Stimulated activated CD8-positive, alpha-beta memory T cell treated with anti-CD3 and anti-CD28 coated beads, Interleukin-2, amount 100 ng/mL, for 48 hours (primary cell): ENCODE measurements at regions not wholly inside any gene's neighbourhood (a gene's known extent, or its start where the extent isn't known, plus 50 kb on each side); places are given as distances from the start of the nearest gene placed in this dataset.

Source experiments
- DNase-seq, 2 donors: peaks; one replicate each; pipeline ENCODE4 v3.0.0-alpha.2; 2020; ENCODE audit warnings: low read depth in 2 of 2

- no peak for DNase-seq
Measured at GRCh38 chr5:93275376-93275775, 305.6 kb downstream of the NR2F1-AS1 start.

GRCh38 chr5:93274291-93274690 is 306.7 kb downstream of the NR2F1-AS1 start:
- DNase-seq = no peak

- no peak for DNase-seq
Measured at GRCh38 chr5:93273176-93273575, 307.8 kb downstream of the NR2F1-AS1 start.

- no peak for DNase-seq
Measured at GRCh38 chr5:93272108-93272507, 308.9 kb downstream of the NR2F1-AS1 start.

- DNase-seq = no peak
Measured at GRCh38 chr5:93267736-93268135, 313.3 kb downstream of the NR2F1-AS1 start.

GRCh38 chr5:93267276-93267675 is 313.7 kb downstream of the NR2F1-AS1 start:
- no peak for DNase-seq

- DNase-seq = no peak
Measured at GRCh38 chr5:93257616-93258015, 323.4 kb downstream of the NR2F1-AS1 start.

GRCh38 chr5:93255796-93256195 is 325.2 kb downstream of the NR2F1-AS1 start:
- DNase-seq = no peak

- no peak for DNase-seq
Measured at GRCh38 chr5:93252165-93252564, 328.9 kb downstream of the NR2F1-AS1 start.

- no peak for DNase-seq
Measured at GRCh38 chr5:93251347-93251746, 329.7 kb downstream of the NR2F1-AS1 start.

GRCh38 chr5:93250424-93250823 is 330.6 kb downstream of the NR2F1-AS1 start:
- no peak for DNase-seq

GRCh38 chr5:93249651-93250289 is 331.2 kb downstream of the NR2F1-AS1 start:
- no peak for DNase-seq

GRCh38 chr5:93247105-93247504 is 333.9 kb downstream of the NR2F1-AS1 start:
- no peak for DNase-seq

- DNase-seq = no peak
Measured at GRCh38 chr5:93246090-93246855, 334.7 kb downstream of the NR2F1-AS1 start.

- DNase-seq = no peak
Measured at GRCh38 chr5:93245226-93245625, 335.8 kb downstream of the NR2F1-AS1 start.

GRCh38 chr5:93243481-93243880 is 337.5 kb downstream of the NR2F1-AS1 start:
- no peak for DNase-seq

- DNase-seq = no peak
Measured at GRCh38 chr5:93240228-93240834, 340.7 kb downstream of the NR2F1-AS1 start.

- no peak for DNase-seq
Measured at GRCh38 chr5:93236807-93237421, 344.1 kb downstream of the NR2F1-AS1 start.

- no peak for DNase-seq
Measured at GRCh38 chr5:93235761-93236160, 345.3 kb downstream of the NR2F1-AS1 start.

- DNase-seq = no peak
Measured at GRCh38 chr5:93226202-93226735, 354.8 kb downstream of the NR2F1-AS1 start.

- DNase-seq = no peak
Measured at GRCh38 chr5:93225748-93226147, 355.3 kb downstream of the NR2F1-AS1 start.

- DNase-seq = no peak
Measured at GRCh38 chr5:93224624-93225023, 356.4 kb downstream of the NR2F1-AS1 start.
